HG03432 (cell line): ENCODE measurements at regions not wholly inside any gene's neighbourhood (a gene's known extent, or its start where the extent isn't known, plus 50 kb on each side); places are given as distances from the start of the nearest gene placed in this dataset.

Experiments used
- ATAC-seq: cut with Tn5 transposase; IDR thresholded peaks from one replicate; pipeline ENCODE4 v1.9.1; 2021; ENCODE audit warnings: mild to moderate bottlenecking, moderate library complexity; ENCODE audit not compliant: unreplicated experiment

GRCh38 chr21:45592208-45592619 is 50.0 kb upstream of the SLC19A1 start:
- peak; percentile 52 for ATAC-seq

GRCh38 chr21:45592626-45593134 is 50.4 kb upstream of the SLC19A1 start:
- ATAC-seq, result no peak

DNA sequence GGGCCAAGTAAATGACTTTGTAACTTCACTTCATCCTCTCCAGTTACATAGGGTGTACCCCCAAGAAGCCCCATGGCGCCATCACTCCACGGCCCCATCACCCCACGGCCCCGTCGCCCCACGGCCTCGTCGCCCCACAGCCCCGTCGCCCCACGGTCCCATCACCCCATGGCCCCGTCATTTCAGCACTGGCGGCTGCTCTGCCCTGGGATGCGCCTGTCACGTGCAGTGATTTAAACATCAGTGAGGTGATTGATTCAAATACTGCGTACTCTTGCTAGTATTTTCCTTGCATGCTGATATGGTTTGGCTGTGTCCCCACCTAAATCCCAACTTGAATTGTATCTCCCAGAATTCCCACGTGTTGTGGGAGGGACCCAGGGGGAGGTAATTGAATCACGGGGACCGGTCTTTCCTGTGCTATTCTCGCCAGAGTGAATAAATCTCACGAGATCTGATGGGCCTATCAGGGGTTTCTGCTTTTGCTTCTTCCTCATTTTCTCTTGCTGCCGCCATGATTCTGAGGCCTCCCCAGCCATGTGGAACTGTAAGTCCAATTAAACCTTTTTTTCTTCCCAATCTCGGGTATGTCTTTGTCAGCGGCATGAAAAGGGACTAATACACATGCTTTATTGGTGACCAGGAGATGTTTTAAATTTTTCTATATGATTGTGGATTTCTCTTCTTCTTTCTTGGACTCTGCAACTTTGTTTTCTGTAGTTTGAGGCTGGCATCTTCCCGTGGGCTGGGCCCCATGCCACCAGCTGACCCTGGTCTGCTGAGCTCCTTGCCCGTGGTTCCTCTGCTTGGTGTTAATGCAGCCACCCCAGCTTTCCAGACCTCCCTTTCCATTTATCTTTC is 50.1 kb upstream of the PCBP3 start:
- no peak for ATAC-seq
